ENCODE measurements at regions not wholly inside any gene's neighbourhood (a gene's known extent, or its start where the extent isn't known, plus 50 kb on each side); places are given as distances from the start of the nearest gene placed in this dataset.

DNA sequence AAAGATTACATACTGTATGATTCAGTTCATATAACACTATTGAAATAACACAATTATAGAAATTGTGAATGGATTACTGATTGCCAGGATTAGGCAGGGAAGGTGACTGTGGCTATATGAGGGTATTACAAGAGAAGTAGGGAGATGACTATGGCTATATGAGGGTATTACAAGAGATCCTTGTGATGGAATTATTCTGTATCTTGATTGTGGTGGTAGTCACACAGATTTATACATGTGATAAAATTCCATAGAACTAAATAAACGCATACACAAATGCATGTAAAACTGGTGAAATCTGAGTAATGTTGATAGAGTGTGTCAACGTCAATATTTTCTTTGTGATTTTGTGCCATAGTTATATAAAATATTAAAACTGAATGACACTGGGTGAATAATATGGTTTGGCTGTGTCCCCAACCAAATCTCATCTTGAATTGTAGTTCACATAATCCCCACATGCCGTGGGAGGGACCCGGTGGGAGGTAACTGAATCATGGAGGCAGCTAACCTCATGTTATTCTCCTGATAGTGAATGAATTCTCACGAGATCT, 615.6 kb upstream of the PKN2 start:
- TF ChIP-seq, protein P1, sequence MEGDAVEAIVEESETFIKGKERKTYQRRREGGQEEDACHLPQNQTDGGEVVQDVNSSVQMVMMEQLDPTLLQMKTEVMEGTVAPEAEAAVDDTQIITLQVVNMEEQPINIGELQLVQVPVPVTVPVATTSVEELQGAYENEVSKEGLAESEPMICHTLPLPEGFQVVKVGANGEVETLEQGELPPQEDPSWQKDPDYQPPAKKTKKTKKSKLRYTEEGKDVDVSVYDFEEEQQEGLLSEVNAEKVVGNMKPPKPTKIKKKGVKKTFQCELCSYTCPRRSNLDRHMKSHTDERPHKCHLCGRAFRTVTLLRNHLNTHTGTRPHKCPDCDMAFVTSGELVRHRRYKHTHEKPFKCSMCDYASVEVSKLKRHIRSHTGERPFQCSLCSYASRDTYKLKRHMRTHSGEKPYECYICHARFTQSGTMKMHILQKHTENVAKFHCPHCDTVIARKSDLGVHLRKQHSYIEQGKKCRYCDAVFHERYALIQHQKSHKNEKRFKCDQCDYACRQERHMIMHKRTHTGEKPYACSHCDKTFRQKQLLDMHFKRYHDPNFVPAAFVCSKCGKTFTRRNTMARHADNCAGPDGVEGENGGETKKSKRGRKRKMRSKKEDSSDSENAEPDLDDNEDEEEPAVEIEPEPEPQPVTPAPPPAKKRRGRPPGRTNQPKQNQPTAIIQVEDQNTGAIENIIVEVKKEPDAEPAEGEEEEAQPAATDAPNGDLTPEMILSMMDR (IDR thresholded peaks at IDR 0.05; ENCODE audit: insufficient read depth, low read depth, low read length): no peak
- no peak for TF ChIP-seq EZH2 (IDR thresholded peaks at IDR 0.05; ENCODE audit: insufficient read depth, low read length)
